ENCODE measurements at regions not wholly inside any gene's neighbourhood (a gene's known extent, or its start where the extent isn't known, plus 50 kb on each side); places are given as distances from the start of the nearest gene placed in this dataset.

DNA sequence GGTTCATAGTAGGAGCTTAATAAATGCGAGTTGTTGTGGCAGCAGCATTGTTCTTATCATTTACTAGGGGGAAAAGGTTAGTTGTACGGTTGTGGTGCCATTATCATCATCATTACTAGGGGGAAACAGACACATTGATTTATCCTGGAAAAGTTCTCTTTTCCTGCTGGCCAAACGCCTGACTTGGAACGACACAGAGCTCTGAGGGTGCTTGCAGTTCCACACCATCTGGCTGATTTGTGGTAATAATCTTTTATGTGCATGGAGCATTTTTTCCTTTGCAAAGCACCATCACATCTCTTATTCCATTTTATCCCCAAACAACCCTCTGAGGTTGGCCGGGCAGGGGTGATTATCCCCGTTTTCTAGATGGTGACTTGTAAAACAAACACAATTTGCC is 219.4 kb downstream of the BUB3 start:
- no peak overlapping the region for H3K4me3 ChIP-seq (ENCODE audit: low read depth, low read length)
- no peak for DNase-seq (ENCODE audit: low read depth)
- TF ChIP-seq, protein P1, sequence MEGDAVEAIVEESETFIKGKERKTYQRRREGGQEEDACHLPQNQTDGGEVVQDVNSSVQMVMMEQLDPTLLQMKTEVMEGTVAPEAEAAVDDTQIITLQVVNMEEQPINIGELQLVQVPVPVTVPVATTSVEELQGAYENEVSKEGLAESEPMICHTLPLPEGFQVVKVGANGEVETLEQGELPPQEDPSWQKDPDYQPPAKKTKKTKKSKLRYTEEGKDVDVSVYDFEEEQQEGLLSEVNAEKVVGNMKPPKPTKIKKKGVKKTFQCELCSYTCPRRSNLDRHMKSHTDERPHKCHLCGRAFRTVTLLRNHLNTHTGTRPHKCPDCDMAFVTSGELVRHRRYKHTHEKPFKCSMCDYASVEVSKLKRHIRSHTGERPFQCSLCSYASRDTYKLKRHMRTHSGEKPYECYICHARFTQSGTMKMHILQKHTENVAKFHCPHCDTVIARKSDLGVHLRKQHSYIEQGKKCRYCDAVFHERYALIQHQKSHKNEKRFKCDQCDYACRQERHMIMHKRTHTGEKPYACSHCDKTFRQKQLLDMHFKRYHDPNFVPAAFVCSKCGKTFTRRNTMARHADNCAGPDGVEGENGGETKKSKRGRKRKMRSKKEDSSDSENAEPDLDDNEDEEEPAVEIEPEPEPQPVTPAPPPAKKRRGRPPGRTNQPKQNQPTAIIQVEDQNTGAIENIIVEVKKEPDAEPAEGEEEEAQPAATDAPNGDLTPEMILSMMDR (conservative IDR thresholded peaks at IDR 0.05; ENCODE audit: low read depth, low read length): no peak

DNA sequence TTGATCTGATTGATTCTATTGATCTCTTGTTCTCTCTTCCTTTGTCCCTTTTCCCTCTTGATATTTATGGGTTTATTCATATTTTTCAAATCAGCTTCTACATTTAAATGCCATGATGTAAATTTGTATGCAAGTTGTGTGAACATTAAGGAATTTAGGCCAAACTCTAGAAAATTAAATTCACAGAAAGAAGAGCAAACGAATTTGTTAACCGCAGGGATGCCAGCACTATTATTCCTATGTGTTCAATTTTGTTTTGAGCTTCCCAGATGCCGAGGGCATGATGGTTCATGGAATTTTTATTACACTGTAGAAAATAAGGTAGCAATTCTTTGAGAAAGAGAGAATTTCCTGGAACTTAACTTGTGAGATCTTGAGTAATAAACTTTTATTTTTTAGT is 220.9 kb downstream of the BUB3 start:
- TF ChIP-seq, protein P1 (conservative IDR thresholded peaks at IDR 0.05; ENCODE audit: low read depth, low read length): no peak
- no peak for DNase-seq (ENCODE audit: low read depth)
- no peak overlapping the region for H3K4me3 ChIP-seq (ENCODE audit: low read depth, low read length)

DNA sequence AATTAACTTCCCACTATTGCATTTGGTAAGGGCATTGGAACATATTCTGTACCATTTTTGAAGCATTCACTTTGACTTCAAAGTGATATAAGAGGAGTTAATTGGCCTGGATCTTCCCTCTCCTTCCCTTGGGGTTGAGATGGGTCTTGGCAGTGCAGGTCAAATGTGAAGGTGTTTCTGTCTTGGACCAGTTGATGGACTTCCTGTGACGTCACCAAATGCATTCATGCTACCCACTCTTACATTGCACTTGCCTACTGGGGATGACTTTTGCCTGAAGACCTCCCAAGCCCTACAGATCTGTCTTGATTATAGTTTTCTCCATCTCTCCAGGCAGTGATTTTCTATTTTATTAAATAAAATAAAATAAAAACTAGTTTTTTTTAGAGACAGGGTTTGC is 221.5 kb downstream of the BUB3 start:
- no peak for DNase-seq (ENCODE audit: low read depth)
- no peak overlapping the region for H3K4me3 ChIP-seq (ENCODE audit: low read depth, low read length)
- TF ChIP-seq, protein P1 (conservative IDR thresholded peaks at IDR 0.05; ENCODE audit: low read depth, low read length): no peak

DNA sequence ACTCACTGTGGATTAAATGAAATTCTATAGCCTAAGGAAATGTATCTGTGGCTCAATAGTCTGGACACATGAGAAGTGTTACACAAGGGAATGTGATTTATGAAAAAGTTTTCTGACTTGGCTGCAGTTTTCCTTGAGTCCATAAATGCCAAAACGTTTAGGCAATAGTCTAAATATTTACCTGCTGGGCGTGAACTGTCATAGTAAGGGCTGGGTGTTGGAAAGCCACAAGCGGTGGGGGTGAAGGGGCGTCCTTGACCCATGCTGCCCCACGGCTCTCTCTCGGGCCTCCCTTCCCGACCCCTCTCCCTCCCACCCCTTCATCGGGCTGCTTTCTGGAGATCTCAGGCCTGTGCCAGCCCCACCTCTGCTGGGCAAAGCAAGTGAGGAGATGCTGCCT is 223.7 kb downstream of the BUB3 start:
- no peak overlapping the region for H3K4me3 ChIP-seq (ENCODE audit: low read depth, low read length)
- no peak for DNase-seq (ENCODE audit: low read depth)
- TF ChIP-seq, protein P1 (conservative IDR thresholded peaks at IDR 0.05; ENCODE audit: low read depth, low read length): no peak

DNA sequence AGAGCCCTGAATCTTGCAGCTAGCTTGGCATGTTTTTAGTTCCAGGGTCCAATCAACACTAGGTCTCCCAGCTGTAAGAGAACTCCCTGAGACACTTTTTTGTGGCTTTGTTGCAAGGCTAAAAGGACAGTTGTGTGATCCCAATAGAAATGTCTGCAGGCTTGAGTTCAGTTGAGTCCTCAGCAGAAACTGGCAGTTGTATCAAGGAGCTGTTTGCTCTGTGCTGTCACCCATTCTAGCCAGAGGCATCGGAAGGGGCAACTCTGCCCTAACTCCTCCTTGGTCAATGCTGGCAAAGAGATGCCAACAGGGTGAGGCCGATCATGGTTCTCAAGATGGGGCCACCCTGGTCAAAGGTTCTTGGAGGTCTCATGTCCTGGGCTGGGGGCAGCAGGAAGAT is 224.1 kb downstream of the BUB3 start:
- DNase-seq (ENCODE audit: low read depth): no peak
- TF ChIP-seq, protein P1 (conservative IDR thresholded peaks at IDR 0.05; ENCODE audit: low read depth, low read length): no peak
- no peak overlapping the region for H3K4me3 ChIP-seq (ENCODE audit: low read depth, low read length)

DNA sequence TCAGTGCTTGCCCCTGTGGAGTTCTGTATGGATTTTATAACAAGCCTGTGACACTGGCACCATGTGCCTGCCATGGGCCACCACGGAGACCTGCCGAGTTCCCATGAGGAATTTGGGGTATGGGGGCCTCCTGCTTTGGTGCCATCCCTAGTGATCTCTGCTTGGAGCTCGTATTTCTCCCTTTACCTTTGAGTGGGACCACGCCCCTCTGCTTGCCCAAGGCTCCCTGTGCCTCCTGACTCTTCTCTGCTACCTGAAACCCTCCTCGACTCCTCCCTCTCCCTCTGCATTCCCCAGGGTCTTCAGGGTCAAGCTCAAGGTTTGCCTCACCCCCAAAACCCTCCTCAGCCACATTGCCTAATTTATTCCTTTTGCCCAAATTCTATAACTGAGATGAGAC is 225.0 kb downstream of the BUB3 start:
- DNase-seq (ENCODE audit: low read depth): no peak
- H3K4me3 ChIP-seq (ENCODE audit: low read depth, low read length): no peak overlapping the region
- TF ChIP-seq, protein P1 (conservative IDR thresholded peaks at IDR 0.05; ENCODE audit: low read depth, low read length): no peak

DNA sequence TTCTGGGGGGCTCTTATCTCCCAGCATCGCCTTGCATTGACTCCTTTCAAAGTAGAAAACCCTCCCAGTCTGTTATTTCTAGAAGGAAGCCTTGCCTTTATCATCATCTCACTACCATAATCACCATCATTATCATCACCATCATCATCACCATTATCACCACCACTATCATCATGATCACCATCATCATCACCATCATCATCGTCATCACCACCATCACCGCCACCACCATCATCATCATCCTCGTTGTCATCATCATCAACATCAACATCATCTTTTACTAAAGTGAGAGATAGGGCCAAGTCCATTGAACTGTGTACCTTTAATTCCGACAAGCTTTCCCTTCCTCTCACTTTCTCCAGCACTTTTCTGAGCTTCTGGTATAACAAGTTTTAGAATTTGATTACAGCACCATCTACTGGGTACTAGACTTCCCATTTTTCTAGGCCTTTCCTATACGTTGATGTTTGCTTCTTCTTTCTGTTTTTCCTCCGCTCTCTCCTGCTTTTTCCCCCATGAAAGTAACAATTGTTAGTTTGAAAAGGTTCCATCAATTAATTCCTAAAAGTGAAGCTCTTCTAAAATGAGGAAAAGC is 226.4 kb downstream of the BUB3 start:
- no peak overlapping the region for H3K4me3 ChIP-seq (ENCODE audit: low read depth, low read length)
- DNase-seq (ENCODE audit: low read depth): peak; percentile 29
- TF ChIP-seq, protein P1 (conservative IDR thresholded peaks at IDR 0.05; ENCODE audit: low read depth, low read length): peak; percentile 36
